ENCODE measurements at regions not wholly inside any gene's neighbourhood (a gene's known extent, or its start where the extent isn't known, plus 50 kb on each side); places are given as distances from the start of the nearest gene placed in this dataset.

DNA sequence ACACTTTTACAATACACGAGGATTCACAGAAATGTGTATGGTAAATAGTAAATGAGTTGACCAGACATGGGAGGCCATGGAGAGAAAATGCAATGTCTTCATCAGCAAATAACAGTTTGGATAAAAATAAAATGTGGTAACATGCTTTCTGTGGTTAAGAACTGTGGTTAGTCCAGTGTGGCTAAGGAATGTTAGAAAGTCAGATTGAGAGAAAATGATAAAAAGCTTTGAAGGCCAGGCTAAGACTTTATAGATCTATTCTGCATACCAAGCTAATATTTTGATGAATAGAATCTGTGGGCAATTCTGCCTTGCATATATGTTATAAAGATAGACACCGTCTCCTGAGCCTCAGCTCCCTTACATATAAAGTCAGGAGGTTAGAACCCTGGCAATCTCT lies 215.9 kb downstream of the SOX11 start (continued):
- TF ChIP-seq ZNF423 (CRISPR knock-in tag; IDR thresholded peaks at IDR 0.05) (no peak), TEAD4 (CRISPR knock-in tag; IDR thresholded peaks at IDR 0.05) (no peak)
- TF ChIP-seq, protein P1, sequence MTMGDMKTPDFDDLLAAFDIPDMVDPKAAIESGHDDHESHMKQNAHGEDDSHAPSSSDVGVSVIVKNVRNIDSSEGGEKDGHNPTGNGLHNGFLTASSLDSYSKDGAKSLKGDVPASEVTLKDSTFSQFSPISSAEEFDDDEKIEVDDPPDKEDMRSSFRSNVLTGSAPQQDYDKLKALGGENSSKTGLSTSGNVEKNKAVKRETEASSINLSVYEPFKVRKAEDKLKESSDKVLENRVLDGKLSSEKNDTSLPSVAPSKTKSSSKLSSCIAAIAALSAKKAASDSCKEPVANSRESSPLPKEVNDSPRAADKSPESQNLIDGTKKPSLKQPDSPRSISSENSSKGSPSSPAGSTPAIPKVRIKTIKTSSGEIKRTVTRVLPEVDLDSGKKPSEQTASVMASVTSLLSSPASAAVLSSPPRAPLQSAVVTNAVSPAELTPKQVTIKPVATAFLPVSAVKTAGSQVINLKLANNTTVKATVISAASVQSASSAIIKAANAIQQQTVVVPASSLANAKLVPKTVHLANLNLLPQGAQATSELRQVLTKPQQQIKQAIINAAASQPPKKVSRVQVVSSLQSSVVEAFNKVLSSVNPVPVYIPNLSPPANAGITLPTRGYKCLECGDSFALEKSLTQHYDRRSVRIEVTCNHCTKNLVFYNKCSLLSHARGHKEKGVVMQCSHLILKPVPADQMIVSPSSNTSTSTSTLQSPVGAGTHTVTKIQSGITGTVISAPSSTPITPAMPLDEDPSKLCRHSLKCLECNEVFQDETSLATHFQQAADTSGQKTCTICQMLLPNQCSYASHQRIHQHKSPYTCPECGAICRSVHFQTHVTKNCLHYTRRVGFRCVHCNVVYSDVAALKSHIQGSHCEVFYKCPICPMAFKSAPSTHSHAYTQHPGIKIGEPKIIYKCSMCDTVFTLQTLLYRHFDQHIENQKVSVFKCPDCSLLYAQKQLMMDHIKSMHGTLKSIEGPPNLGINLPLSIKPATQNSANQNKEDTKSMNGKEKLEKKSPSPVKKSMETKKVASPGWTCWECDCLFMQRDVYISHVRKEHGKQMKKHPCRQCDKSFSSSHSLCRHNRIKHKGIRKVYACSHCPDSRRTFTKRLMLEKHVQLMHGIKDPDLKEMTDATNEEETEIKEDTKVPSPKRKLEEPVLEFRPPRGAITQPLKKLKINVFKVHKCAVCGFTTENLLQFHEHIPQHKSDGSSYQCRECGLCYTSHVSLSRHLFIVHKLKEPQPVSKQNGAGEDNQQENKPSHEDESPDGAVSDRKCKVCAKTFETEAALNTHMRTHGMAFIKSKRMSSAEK (CRISPR knock-in tag; IDR thresholded peaks at IDR 0.05; ENCODE audit: borderline replicate concordance), result no peak
- TF ChIP-seq, protein P2, sequence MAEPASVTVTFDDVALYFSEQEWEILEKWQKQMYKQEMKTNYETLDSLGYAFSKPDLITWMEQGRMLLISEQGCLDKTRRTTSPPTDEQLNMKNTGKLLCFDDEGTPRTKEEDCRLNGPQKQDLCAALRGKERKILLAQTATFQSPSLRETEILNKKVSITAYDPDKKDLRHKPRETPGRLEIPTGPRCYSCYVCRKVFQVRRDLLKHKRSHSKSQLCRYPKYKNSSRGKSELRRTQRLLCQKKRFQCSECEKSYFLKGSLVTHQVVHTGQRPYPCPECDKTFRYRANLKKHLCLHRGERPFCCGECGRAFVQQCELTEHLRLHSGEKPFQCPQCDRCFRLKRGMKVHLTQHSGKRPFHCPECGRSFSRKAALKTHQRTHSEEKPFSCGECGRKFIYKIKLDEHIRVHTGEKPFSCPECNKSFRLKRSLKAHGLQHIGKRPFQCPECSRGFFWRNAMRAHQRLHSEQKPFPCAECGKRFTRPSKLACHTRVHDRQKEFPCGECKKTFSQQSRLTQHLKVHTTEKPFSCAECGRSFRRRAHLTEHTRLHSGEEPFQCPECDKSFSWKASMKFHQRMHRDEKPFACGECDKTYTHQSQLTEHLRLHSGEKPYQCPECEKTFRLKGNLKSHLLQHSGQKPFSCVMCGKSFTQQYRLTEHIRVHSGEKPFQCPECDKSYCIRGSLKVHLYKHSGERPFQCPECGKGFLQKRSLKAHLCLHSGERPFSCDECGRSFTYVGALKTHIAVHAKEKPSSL (CRISPR knock-in tag; conservative IDR thresholded peaks at IDR 0.05), result no peak
- TF ChIP-seq, protein P3, sequence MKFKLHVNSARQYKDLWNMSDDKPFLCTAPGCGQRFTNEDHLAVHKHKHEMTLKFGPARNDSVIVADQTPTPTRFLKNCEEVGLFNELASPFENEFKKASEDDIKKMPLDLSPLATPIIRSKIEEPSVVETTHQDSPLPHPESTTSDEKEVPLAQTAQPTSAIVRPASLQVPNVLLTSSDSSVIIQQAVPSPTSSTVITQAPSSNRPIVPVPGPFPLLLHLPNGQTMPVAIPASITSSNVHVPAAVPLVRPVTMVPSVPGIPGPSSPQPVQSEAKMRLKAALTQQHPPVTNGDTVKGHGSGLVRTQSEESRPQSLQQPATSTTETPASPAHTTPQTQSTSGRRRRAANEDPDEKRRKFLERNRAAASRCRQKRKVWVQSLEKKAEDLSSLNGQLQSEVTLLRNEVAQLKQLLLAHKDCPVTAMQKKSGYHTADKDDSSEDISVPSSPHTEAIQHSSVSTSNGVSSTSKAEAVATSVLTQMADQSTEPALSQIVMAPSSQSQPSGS (CRISPR knock-in tag; IDR thresholded peaks at IDR 0.05; ENCODE audit: borderline replicate concordance, low read depth), result no peak

DNA sequence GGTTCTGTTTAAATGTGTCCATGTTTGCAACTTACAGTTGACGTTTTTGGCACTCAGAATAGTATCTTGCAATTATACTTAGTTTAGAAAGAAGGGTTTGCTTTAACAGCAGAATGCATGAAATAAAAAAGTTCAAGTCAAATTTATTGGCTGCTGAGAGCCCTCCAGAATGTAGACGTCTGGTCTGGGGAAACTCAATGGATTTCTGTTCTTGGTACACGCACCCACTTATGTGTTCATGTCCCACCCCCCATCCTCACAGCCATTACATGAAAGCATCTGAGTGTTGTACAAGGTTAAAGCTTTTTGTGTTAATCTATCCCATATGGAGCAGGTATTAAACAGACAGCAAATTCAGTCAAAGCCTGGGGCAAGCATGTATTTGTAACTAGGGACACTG lies 219.5 kb downstream of the SOX11 start:
- no peak for ATAC-seq
- no peak overlapping the region for H3K27ac Mint-ChIP-seq
- CTCF ChIA-PET, result no interaction called here
- peaks cover 52% of the 10 kb centered on the region for H3K36me3 Mint-ChIP-seq
- DNase-seq (ENCODE audit: low spot score), result no peak
- POLR2A ChIA-PET, result no interaction called here
- H3K4me3 Mint-ChIP-seq, result no peak overlapping the region
- peaks cover 70% of the 10 kb centered on the region for H3K9me3 Mint-ChIP-seq
- H3K4me1 Mint-ChIP-seq, result peaks cover 12% of the 10 kb centered on the region
- H3K27me3 Mint-ChIP-seq (ENCODE audit: low read depth), result peaks cover 98% of the 10 kb centered on the region
- no peak for TF ChIP-seq ZNF219 (CRISPR knock-in tag; IDR thresholded peaks at IDR 0.05; ENCODE audit: borderline replicate concordance)
- TF ChIP-seq NFYB (CRISPR knock-in tag; conservative IDR thresholded peaks at IDR 0.05; ENCODE audit: low read depth), result no peak
- no peak for TF ChIP-seq TCF7 (CRISPR knock-in tag; IDR thresholded peaks at IDR 0.05; ENCODE audit: low read depth)
- TF ChIP-seq, protein P4, sequence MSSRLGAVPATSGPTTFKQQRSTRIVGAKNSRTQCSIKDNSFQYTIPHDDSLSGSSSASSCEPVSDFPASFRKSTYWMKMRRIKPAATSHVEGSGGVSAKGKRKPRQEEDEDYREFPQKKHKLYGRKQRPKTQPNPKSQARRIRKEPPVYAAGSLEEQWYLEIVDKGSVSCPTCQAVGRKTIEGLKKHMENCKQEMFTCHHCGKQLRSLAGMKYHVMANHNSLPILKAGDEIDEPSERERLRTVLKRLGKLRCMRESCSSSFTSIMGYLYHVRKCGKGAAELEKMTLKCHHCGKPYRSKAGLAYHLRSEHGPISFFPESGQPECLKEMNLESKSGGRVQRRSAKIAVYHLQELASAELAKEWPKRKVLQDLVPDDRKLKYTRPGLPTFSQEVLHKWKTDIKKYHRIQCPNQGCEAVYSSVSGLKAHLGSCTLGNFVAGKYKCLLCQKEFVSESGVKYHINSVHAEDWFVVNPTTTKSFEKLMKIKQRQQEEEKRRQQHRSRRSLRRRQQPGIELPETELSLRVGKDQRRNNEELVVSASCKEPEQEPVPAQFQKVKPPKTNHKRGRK (CRISPR knock-in tag; IDR thresholded peaks at IDR 0.05; ENCODE audit: borderline replicate concordance), result no peak
- TF ChIP-seq ZBTB21 (CRISPR knock-in tag; IDR thresholded peaks at IDR 0.05; ENCODE audit: borderline replicate concordance), result no peak
- TF ChIP-seq, protein P5, sequence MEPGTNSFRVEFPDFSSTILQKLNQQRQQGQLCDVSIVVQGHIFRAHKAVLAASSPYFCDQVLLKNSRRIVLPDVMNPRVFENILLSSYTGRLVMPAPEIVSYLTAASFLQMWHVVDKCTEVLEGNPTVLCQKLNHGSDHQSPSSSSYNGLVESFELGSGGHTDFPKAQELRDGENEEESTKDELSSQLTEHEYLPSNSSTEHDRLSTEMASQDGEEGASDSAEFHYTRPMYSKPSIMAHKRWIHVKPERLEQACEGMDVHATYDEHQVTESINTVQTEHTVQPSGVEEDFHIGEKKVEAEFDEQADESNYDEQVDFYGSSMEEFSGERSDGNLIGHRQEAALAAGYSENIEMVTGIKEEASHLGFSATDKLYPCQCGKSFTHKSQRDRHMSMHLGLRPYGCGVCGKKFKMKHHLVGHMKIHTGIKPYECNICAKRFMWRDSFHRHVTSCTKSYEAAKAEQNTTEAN (CRISPR knock-in tag; IDR thresholded peaks at IDR 0.05), result no peak
- TF ChIP-seq GTF2I (CRISPR knock-in tag; conservative IDR thresholded peaks at IDR 0.05), result no peak
- TF ChIP-seq, protein P6, sequence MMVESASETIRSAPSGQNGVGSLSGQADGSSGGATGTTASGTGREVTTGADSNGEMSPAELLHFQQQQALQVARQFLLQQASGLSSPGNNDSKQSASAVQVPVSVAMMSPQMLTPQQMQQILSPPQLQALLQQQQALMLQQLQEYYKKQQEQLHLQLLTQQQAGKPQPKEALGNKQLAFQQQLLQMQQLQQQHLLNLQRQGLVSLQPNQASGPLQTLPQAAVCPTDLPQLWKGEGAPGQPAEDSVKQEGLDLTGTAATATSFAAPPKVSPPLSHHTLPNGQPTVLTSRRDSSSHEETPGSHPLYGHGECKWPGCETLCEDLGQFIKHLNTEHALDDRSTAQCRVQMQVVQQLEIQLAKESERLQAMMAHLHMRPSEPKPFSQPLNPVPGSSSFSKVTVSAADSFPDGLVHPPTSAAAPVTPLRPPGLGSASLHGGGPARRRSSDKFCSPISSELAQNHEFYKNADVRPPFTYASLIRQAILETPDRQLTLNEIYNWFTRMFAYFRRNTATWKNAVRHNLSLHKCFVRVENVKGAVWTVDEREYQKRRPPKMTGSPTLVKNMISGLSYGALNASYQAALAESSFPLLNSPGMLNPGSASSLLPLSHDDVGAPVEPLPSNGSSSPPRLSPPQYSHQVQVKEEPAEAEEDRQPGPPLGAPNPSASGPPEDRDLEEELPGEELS (CRISPR knock-in tag; IDR thresholded peaks at IDR 0.05), result no peak
- TF ChIP-seq, protein P7, sequence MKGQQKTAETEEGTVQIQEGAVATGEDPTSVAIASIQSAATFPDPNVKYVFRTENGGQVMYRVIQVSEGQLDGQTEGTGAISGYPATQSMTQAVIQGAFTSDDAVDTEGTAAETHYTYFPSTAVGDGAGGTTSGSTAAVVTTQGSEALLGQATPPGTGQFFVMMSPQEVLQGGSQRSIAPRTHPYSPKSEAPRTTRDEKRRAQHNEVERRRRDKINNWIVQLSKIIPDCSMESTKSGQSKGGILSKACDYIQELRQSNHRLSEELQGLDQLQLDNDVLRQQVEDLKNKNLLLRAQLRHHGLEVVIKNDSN (CRISPR knock-in tag; IDR thresholded peaks at IDR 0.05), result no peak
- no peak for TF ChIP-seq FOXK1 (CRISPR knock-in tag; IDR thresholded peaks at IDR 0.05)
- TF ChIP-seq HMGA2 (CRISPR knock-in tag; IDR thresholded peaks at IDR 0.05), result no peak
- TF ChIP-seq KAT7 (CRISPR knock-in tag; IDR thresholded peaks at IDR 0.05; ENCODE audit: borderline replicate concordance), result no peak
- TF ChIP-seq, protein P3 (CRISPR knock-in tag; IDR thresholded peaks at IDR 0.05; ENCODE audit: borderline replicate concordance, low read depth), result no peak
- no peak for TF ChIP-seq SMAD3 (CRISPR knock-in tag; IDR thresholded peaks at IDR 0.05; ENCODE audit: borderline replicate concordance)
- no peak for TF ChIP-seq ZNF232 (CRISPR knock-in tag; IDR thresholded peaks at IDR 0.05)
- no peak for TF ChIP-seq ZNF263 (CRISPR knock-in tag; IDR thresholded peaks at IDR 0.05; ENCODE audit: low read depth)

All from WTC11 (cell line).